ENCODE measurements at regions not wholly inside any gene's neighbourhood (a gene's known extent, or its start where the extent isn't known, plus 50 kb on each side); places are given as distances from the start of the nearest gene placed in this dataset.
"Not testable (repeated sequence)": the region's sequence is repeated elsewhere in the genome, so short reads cannot be mapped to it uniquely, and the experiment has no call there.

DNA sequence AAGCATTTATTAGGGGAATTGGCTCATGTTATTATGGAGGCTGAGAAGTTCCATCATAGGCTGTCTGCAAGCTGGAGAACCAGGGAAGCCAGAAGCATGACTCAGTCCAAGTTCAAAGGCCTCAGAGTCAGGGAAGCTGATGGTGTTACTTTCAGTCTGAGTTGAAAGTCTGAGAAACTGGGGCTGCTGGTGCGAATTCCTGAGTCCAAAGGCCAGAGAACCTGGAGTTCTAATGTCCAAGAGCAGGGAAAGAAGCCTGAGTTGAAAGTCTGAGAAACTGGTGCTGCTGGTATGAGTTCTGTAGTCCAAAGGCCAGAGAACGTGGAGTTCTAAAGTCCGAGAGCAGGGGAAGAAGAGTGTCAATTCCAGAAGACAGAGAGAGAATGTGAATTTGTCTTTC lies 641.1 kb downstream of the ISL1 start:
- DNase-seq, result no peak

DNA sequence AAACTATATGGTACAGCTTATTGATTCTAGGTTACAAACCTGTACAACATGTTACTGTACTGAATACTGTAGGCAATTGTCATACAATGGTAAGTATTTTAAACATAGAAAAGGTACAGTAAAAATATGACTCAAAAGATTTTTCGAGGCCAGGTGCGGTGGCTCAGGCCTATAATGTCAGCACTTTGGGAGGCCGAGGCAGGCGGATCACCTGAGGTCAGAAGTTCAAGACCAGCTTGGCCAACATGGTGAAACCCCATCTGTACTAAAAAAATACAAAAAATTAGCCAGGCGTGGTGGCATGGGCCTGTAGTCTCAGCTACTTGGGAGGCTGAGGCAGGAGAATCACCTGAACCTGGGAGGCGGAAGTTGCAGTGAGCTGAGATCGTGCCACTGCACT lies 646.6 kb downstream of the ISL1 start:
- not testable (repeated sequence) for DNase-seq

DNA sequence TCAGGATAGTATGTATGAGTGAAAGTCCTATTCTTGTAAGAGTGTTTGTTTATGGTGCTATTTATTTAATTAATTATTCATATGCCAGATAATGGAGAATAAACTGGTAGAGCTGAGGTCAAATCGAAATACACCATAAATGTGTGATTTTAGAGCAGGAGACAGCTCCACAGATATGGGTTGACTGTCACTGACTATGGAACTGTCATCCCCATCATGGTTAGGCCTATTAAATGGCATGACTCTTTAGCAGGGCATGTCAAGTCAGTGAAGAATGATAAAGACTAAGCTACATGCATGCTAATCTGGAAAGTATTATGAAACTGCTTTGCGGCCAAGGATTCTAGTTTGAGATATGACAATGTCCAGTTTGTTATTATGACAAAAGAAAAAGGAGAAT lies 658.6 kb downstream of the ISL1 start:
- DNase-seq, result no peak

DNA sequence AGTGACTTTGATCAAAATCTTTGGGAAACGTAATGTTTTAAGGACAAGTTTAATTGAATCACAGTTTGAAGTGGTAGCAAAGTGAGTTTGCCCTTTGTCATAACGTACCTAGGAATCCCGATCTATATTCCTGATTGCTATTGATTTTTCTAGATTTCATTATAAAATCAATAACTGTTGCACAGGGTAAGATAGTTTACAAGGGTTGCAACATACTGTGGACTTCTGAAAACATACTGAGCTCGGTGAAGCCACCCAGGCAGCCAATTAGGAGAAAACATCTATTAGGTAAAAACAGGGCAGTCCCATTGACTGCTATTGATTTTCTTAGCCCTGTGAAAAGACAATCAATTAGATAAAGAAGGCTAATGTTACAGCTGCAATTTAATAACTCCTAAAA lies 659.9 kb downstream of the ISL1 start:
- DNase-seq, result no peak

DNA sequence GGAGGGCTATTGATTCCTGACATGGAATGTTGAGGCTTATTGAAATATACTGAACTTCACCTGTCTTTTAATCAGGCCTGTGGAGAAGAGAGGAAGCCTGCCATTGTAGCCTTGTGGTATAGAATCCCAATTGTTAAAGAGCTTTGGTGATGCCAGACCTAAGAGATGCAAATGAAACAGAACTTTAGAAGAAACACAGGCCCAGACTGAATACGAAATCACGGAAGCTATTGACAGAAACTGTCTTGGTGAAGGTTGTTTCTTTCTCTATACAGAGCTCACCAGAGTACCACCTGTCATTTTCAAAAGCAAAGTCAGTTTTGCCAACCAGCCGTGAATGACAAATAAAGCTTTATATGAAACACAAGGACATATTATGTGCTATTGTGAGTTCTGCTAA lies 660.3 kb downstream of the ISL1 start:
- no peak for DNase-seq

DNA sequence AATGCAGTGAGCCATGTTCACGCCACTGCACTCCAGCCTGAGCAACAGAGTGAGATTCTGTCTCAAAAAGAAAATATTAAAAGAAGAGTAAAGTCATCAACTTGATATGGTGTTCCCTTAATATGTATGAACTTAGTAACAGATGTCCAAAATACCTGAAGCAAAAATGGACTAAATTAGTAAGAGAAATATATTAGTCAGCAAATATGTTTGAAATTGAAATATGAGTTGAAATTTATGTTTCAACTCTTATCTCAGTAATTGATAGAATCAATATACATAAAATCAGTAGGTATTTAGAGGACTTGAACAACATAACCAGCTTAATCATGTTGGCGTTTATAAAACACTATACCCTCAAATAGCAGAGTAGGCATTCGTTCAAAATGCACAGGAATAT lies 668.5 kb downstream of the ISL1 start:
- DNase-seq, result no peak

DNA sequence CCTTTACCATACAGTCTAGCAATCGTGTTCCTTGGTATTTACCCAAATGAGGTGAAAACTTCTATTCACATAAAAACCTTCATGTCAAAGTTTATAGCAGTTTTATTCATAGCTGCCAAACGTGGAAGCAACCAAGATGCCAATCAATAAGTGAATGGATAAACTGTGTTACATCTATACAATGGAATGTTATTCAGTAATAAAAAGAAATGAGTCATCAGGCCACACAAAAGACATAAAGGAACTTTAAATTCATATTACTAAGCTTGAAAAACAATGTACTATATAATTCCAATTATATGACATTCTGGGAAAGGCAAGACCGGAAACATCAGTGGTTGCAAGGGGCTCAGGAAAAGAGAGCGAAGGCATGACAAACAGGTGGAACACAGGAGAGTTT lies 679.9 kb downstream of the ISL1 start:
- DNase-seq, result no peak

DNA sequence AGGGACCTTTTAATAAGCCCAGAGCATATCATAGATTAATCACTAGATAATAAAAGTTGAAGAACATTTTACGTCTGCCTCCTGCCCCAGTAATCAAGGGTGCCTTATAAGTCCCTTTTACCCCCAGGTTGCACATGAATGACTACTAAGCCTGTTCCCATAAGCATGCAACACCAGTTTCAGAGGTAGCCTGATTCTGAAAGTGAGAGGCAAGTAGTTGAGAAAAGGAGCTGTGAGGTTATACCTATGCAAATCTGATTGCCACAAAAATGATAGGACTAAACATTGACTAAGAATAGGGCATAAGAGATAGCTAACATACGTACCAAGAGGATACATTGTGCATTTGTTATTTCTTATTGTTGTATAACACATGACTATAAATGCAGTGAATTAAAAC lies 681.9 kb downstream of the ISL1 start:
- DNase-seq, result no peak

DNA sequence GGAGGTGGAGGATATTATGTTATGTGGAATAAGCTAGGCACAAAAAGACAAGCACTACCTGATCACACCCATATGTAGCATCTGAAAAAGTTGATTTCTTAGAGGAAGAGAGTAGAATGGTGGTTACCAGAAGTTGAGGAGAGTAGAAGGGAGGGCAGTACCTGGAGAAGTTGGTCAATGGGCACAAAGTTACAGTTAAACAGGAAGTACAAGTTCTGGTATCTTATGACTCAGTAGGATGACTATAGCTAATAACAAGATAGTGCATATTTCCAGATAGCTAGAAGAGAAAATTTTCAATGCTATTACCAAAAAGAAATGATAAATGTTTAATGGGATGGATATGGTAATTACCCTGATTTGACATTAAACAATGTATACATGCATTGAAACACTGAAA lies 686.7 kb downstream of the ISL1 start:
- DNase-seq, result no peak

DNA sequence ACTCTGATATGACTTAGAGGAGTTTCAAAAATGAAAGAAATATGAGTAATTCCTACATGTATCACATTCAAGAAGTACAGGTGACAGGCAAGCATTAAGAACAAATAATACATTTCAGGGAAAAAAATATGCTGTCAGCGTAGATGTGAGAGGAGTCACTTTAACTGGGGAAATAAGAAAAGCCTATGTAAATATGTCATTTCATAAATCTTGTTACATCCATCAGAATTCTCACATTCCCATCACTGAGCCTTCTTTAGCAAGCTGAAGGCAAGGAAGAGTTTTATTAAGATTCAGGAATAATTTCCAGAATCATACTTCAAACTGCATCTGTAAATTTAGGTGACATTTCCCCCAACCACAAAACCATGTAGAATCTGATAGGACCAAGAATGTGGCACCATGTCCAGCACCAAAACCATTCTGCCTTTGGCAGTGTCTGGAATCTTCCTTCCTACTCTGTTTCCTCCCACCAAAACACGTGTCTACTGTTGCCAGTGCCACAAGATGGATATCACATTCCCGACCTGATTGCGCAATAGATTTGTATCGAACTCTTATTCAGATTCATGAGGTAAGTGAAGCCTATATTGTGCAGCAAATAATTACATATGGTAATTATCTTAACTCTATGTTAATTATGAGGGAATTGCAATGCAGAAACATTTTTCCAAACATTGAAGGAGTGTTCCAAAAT lies 690.9 kb downstream of the ISL1 start:
- no peak for DNase-seq

DNA sequence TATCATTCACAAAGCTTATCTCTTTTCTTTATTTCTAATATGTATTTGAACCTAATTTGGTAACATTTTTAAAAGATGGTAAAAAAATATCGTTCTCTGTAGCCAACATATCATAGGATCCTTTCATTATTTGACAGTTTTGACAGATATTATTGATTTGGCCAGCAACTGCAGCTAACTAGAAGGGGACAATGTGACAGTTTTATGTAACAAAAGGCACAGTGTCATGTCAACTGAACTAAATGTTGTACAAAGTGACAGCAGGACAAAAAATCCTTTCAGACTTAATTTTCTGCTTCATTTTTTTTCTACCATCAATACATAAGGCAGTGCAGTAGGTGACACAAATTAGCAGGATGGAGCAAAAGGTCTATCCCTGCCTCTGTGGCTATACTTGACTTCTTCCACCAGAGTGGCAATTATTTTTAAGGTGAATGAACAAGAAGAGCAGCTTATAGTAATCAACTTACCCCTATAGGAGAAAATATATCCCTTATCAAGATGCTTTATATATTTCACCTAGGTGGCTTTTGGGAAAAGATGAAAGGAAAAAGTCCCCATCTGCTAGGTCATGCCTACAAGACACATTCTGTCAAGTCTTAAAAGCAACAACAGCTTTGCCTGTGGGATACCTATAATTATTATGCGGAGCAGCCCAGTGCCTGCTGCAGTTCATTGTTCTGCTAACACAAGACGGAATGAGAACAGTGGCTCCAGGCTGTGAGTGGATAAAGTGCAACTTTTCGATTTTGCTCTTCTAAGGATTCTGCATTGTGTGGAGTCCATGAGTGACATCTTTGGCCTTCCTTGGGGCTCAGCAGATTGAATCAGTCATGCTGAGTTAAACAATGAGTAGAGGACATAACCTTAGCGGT lies 694.9 kb downstream of the ISL1 start:
- DNase-seq, result no peak

DNA sequence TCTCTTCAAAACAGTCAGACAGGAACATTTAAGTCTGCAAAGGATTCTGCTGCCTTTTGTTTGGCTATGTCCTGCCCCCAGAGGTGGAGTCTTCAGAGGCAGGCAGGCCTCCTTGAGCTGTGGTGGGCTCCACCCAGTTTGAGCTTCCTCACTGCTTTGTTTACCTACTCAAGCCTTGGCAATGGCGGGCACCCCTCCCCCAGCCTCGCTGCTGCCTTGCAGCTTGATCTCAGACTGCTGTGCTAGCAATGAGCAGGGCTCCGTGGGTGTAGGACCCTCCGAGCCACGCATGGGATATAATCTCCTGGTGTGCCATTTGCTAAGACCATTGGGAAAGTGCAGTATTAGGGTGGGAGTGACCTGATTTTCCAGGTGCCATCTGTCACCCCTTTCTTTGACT lies 685.4 kb upstream of the ITGA1 start:
- DNase-seq, result not testable (repeated sequence)

DNA sequence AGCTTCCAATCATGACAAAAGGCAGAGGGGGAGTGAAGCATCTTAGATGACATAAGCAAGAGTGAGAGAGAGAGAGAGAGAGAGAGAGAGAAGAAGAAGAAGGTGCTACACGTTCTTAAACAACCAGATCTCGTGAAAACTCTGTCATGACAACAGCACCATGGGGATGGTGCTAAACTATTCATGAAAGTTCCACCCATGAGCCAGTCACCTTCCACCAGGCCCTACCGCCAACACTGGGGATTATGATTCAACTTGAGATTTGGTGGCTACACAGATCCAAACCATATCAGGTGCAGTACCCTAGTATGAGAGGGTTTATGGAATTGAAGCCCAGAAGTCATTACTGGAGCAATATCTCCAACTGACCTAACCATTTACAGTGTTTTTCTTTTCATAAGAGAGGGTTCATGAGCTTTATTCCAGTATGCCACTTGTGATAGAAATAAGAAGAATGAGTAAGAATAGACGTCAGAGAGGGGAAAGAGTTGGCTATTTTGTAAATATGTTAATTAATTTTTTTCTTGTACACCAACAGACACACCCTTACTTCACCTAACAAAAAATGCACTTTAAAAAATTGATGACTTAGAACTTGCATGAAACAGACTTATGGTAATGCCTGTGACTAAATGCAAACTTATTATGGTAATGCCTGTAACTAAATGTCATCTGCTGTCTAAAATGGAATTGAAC lies 680.4 kb upstream of the ITGA1 start:
- DNase-seq, result no peak

DNA sequence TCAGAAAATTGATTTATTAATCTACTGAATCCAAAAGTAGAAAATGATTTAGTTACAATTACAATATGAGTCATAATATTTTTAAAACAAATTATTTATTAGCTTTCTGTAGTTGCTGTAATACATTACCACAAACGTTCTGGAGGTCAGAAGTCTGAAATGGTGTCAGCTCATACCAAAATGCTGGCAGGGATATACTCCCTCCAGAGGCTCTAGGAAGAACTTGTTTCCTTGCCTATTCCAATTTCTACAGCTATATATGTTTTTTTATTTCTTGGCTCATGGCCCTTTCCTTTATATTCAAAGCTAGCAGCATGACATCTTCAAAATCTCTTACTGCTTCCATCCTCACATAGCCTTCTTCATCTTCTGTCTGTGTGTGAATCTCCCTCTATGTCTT lies 667.9 kb upstream of the ITGA1 start:
- DNase-seq, result no peak

DNA sequence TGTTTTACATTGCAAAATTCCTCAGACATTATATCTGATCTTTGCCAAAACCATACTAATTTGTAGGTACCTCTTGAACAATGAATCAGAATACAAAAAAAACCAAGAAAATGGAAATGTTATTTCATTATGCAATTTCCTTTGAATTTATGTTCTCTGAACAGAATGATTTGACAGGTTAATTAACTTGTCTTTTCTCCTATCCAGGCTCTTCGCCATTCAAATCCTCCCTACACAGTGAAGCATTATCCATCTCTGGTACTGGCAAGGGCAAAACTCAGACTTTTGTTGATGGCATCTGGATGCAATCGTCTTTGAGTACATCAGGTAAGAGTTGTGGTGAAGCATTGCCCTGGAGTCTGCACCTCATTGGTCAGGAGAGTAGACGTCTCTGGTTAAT lies 655.7 kb upstream of the ITGA1 start:
- DNase-seq, result no peak

DNA sequence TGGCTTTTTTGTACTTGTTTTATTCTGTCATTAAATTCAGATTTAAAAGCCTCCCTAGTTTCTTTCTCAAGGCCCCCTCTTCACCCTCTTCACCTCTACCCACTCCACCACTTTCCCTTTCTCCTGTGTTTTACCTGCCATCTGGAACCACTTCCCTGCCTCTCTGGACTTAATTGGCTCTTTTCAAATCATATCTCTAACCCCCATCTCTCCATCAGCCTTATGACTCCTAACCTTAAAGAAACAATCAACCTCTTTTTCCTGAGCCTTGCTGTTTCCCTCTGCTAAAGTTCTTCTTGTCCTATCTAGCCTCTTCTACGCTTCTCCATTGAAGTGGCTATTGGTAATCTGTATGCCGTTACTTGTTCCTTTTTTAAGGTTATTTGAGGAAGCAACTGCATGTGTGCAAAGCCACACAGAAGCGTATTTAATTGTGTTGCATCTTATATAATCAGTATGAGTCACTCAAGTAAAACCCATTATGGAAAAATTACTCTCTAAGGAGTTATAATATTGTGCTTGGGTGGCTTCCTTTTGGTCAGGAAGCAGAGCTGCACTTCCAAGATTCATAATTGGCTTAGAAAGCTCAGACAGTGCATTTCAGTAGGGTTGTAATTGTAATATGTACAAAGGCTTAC lies 653.6 kb upstream of the ITGA1 start:
- DNase-seq, result no peak

DNA sequence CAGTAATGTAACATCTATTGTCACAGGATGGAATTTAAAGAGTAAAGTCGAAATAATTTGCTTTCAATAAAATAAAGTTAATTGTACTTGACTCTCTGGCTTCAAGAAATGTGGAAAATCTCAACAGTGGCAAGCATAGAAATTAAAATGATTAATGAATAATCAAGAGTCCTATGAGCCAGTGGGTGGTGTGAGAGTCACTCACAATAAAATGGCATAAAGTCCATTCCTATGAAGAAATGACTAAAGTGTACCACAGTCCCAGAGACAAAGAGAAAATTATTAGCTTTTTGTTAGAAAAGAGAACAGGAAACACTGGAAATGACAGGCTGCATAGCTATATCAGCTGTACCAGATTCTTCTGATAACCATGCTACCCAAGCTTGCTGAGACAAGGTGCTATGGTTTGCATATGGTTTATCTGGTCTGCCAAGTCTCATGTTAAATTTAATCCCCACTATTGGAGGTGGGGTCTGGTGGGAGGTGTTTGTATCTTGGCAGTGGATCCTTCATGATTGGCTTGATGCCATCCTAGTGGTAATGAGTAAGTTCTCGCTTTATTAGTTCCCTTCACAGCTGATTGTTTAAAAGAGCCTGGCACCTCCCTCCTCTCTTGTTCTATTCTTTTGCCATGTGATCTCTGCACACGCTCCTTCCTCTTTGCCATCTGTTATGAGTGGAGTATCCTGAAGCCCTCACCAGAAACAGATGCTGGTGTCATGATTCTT lies 647.7 kb upstream of the ITGA1 start:
- no peak for DNase-seq

DNA sequence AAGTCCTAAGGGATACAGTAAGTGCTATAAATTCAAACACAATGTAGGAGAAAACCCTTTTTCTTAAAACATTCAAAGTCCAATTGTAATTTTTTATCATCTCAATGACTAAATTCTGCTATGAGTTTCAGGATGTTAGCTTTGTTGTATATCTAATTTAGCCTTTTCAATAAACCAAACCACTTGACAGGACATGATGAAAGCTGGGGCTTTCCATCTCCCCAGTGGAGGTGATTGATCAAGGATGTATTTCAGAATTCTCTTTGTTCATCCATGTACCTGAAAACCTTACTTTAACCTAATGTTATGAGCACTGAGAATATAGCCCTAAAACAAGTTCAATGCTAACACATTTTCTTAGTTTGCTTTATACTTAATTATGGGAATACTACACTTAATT lies 639.0 kb upstream of the ITGA1 start:
- DNase-seq, result no peak

DNA sequence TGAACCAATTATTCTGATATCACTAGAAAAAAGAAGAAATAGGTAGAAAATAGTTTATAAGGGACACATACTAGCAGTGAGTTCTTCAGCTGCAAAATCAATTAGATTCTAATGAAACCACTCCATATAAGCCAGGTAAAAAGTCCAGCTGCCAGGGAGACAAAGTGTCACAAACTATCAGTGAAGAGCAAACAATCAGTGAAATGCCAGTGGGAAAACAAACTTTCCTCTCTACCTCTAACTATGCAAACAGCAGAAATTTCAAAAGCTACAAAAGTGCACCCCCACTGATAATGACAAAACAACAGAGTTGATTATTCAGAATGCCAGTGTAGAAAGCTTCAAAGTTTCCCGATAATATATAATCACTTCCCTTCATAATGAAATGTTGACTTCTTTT lies 637.2 kb upstream of the ITGA1 start:
- DNase-seq, result no peak

DNA sequence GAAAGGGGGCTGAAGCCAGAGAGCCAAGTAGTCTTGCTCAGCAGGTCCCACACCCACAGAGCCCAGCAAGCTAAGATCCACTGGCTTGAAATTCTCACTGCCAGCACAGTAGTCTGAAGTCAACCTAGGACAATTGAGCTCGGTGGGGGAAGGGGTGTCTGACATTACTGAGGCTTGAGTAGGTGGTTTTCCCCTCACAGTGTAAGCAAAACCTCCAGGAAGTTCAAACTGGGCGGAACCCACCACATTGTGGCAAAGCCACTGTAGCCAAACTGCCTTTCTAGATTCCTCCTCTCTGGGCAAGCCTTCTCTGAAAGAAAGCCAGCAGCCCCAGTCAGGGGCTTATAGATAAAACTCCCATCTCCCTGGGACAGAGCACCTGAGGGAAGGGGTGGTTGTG lies 630.9 kb upstream of the ITGA1 start:
- not testable (repeated sequence) for DNase-seq

DNA sequence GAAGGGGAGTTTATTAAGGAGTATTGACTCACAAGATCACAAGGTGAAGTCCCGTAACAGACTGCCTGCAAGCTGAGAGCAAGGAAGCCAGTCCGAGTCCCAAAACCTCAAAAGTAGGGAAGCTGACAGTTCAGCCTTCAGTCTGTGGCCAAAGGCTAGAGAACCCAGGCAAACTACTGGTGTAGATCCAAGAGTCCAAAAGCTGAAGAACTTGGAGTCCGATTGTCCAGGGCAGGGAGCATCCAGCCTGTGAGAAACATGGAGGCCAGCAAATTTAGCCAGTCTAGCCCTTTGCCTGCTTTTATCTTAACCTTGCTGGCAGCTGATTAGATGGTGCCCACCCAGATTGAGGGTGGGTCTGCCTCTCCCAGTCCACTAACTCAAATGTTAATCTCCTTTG lies 621.9 kb upstream of the ITGA1 start:
- not testable (repeated sequence) for DNase-seq

DNA sequence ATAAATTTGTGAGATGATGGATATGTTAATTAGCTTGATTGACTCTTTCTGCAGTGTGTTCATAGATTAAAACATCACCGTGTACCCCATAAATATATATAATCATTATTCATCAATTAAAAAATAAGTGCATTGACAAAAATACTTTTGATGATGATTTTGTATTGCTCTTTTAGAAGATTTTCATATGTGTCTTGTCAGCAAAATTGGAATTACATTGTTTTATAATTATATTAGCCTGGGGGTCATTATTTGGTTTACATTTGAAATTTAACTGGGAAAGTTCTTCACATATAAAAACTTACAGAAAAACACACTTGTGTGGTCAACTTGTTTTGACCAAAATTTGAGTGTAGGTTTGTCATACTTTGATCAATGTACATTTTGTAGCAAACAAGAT lies 614.6 kb upstream of the ITGA1 start:
- no peak for DNase-seq

DNA sequence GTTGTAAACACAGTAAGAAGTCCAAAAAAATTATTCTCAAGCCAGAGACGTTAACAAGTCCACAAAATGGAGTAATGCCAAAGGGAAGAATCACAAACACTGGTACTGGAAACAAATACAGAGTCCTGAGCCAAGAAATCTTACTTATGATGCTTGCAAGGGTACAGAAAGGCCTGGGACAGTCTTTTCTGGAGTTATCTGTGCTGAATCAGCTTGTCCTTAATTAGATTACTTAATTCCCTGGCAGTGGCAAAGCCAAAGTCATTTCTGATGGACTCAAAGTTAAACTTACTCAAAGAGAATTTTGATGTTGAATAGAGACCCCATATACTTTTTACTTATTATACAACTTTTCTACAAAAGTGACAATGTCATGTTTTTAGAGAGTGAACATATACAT lies 610.5 kb upstream of the ITGA1 start:
- DNase-seq, result no peak
